Sciatic nerve (tissue), 2 donors: ENCODE measurements at regions not wholly inside any gene's neighbourhood (a gene's known extent, or its start where the extent isn't known, plus 50 kb on each side); places are given as distances from the start of the nearest gene placed in this dataset. TPM values are rescaled to one million over a fixed set of nuclear protein-coding genes. Genes with fewer than 3 reads are reported as not detected.

Experiments
- ATAC-seq: fragments of 200-7000 bp; cut with Tn5 transposase; one replicate; pipeline ENCODE4 v1.9.1; 2020; ENCODE audit warnings: mild to moderate bottlenecking, moderate library complexity
- DNase-seq: peaks from one replicate; pipeline ENCODE4 v3.0.0-alpha.2; 2020; ENCODE audit warnings: low spot score
- intact Hi-C: fragments of 100-400 bp; cut with DNase I; formaldehyde crosslinking; loops from one replicate; pipeline ENCODE4 v1.14.2; 2022
- microRNA-seq: library from miRNA; unstranded; fragments of <30 nt; microRNA quantifications from one replicate; pipeline ENCODE4 v1.2.0, GENCODE V29; 2020
- donor health status: DM: no; HTN: no; CAD: no.
- donor health status: DM: no; HTN: no; CAD: no.

DNA sequence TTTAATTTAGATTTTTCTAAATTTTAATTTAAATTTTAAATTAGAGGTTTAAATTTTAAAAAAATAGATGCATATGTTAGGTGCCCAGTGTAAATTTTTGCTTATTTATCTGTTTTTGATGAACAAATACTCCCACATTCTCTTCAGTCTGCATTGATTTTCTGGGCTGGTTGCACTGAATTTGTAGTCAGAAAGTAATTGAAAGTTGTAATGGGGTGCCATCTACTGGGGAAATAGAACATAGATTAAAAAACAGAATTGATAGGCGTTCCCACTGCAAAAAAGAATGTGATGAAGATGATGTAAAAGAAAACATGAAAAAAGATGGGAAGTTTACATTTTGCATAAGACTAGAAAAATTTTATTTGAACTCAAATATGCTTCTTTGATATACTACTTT, 51.7 kb upstream of the CCDC85A start:
- ATAC-seq: no peak
- intact Hi-C loops: no loop called here
- no peak for DNase-seq

DNA sequence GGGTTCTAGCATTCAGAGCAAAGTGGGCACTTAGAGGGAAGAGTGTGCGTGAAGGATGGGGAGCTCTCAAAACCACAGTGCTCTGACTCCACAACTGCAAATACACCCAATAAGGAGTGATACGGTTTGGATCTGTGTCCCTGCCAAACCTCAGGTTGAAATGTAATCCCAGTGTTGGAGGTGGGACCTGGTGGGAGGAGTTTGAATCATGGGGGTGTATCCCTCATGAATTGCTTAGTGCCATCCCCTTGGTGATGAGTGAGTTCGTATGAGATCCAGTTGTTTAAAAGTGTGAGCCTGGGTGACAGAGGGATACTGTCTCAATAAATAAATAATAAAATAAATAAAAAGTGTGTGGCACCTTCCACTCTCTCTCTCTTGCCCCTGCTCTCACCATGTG, 50.3 kb upstream of the CCDC85A start:
- ATAC-seq (no peak), DNase-seq (no peak)
- intact Hi-C loops: no loop called here

GRCh38 chr2:56133931-56134629, 49.7 kb upstream of the CCDC85A start:
- intact Hi-C loops: no loop called here
- no peak for ATAC-seq

More at GRCh38 chr2:56133931-56134629, 49.7 kb upstream of the CCDC85A start:
- DNase-seq: no peak

Small RNA genes in the stretch of these regions (microRNA-seq; reads per million reads assigned to microRNA genes)
- gene MIR216A (1.1 reads per million), gene MIR216B (1.1 reads per million), gene MIR217 (not detected)
